ENCODE measurements at regions not wholly inside any gene's neighbourhood (a gene's known extent, or its start where the extent isn't known, plus 50 kb on each side); places are given as distances from the start of the nearest gene placed in this dataset.

- DNase-seq (ENCODE audit: low spot score) = no peak
These were observed 50.6 kb upstream of the MRPS6 start for GRCh38 chr21:34022627-34023335.

- no peak for DNase-seq (ENCODE audit: low spot score)
These were observed 51.7 kb upstream of the MRPS6 start for GRCh38 chr21:34021726-34022125.

DNA sequence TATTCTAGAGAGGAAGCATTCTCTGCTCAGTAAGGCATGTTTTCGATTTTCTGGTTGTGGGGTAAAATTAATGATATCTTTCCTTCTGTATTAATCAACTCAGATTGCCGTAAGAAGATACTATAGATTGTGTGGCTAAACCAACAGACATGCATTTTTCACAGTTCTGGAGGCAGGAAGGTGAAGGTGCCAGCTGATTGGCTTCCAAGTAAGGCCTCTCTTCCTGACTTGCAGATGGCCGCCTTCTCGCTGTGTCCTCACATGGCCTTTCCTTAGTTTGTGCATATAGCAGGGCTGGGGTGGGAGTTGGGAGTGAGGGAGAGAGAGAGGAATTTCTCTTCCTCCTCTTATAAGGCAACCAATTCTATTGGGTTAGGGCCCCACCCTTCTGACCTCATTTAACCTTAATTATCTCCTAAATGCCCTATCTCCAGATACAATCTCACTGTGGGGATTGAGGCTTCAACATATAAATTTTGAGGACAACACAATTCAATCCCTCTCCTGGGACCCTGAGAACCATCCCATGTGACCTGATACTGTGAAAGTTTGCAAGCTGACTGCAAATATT, 52.3 kb upstream of the MRPS6 start:
- DNase-seq (ENCODE audit: low spot score) = no peak

- DNase-seq (ENCODE audit: low spot score) = no peak
These were observed 53.2 kb upstream of the MRPS6 start for GRCh38 chr21:34020005-34020847.

- DNase-seq (ENCODE audit: low spot score) = no peak
These were observed 54.0 kb upstream of the MRPS6 start for GRCh38 chr21:34019402-34019801.

DNA sequence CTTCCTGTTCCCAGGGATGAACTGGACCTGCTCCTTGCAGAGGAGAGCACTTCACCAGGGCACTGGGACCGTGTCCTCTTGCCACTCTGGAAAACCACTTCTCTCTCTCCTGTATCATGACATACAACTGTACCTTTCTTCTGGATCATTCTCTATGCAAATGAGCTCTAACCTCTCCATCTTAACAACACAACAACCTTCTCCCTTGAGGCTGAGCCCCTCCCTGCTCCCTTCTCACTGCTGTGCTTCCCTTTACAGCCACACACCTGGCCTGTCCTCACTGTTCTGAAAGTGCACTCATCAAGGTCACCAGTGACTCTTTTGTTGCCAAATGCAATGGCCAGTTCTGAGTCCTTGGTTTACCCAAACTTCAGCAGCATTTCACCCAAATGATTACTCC, 54.5 kb upstream of the MRPS6 start:
- DNase-seq (ENCODE audit: low spot score) = no peak

DNA sequence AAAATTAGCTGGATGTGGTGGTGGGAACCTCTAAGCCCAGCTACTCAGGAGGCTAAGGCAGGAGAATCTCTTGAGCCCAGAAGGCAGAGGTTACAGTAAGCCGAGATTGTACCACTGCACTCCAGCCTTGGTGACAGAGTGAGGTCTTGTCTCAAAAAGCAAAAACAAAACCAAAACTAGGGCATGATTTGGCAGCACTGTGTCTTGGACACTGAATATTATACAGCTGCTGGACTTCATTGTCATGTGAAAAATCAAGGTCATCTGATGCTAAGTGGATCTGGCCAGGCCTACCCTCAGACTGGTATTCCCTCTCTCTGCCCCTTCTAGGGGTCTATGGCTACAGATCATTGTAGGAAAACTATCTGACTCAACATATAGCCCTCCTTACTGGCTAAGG, 55.2 kb upstream of the MRPS6 start:
- no peak for DNase-seq (ENCODE audit: low spot score)

GRCh38 chr21:34017039-34017961, 56.1 kb upstream of the MRPS6 start:
- DNase-seq (ENCODE audit: low spot score) = peak; percentile 28

- DNase-seq (ENCODE audit: low spot score) = no peak
These were observed 60.7 kb upstream of the MRPS6 start for GRCh38 chr21:34012640-34013039.

- DNase-seq (ENCODE audit: low spot score) = no peak
These were observed 61.7 kb upstream of the MRPS6 start for GRCh38 chr21:34011660-34012059.

- DNase-seq (ENCODE audit: low spot score) = no peak
These were observed 64.2 kb upstream of the MRPS6 start for GRCh38 chr21:34009193-34009592.

DNA sequence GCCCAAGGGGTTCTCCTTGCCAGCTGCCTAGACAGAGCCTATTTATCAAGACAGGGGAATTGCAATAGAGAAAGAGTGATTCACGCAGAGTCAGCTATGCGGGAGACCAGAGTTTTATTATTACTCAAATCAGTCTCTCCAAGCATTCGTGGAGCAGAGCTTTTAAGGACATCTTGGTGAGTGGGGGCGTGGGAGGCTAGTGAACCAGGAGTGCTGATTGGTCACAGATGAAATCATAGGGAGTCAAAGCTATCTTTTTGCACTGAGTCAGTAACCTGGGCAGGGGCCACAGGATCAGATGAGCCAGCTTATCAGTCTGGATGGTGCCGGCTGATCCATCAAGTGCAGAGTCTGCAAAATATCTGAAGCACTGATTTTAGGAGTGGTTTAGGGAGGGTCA, 64.8 kb upstream of the MRPS6 start:
- no peak for DNase-seq (ENCODE audit: low spot score)

- DNase-seq (ENCODE audit: low spot score) = no peak
These were observed 66.7 kb upstream of the MRPS6 start for GRCh38 chr21:34006611-34007168.

DNA sequence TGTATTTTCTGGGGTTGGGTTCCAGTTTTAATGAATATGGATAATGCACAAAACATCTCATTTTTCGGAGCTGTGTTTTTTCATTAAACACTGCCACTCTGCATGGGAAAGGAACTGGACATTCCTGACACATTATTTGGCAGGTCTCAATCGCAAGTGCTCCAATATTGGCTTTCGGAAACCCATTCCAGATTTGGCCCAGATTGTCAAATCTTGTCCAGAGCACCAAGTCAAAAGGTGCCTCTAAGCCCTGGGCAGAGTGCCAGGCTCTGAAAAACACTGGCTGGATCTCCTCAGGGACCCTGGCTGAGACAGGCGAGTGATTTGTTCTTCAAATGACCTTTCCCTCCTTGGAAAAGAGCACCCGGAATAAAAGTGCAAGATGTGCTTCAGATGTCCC, 68.4 kb upstream of the MRPS6 start:
- DNase-seq (ENCODE audit: low spot score) = no peak

DNA sequence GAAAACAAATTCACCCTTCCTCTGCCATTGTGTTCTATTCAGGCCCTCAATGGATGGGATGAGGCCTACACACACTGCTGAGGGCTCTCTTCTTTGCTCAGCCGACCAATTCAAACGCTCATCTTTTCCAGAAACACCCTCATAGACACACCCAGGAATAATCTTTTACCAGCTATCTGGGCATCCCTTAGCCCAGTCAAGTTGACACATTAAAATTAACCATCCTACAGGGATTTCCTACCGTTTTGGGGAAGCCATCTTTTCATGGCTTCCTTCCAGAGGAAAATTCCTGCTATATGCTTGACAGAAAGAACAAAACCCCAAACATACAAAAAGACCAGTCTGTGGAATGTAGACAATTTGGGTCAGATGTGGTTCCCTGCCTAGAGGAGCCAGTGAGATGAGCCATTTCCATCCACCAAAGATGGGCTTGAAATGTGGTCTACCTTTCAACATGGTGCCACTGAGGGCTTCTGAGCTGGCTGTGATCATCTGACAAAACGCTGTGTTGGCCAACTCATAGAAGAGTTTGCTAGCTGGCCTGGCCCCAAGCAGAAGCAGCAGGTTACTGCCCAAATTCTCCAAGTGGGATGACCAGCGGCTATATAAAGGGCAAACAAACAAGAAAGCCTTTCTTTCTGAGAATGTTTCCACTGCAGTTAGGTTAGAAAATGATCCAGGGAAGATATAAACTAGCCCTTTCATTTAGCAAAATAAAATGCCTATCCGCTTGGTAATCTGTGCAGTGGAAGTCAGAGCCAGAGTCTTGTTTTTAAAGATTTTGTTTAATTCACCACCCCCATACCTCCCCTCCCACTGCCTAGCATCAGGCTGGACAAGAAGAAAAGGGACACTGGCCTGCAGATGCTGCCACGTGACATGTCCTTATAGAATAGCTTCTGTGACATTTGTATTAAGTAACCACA, 69.1 kb upstream of the MRPS6 start:
- peak; percentile 22 for DNase-seq (ENCODE audit: low spot score)

DNA sequence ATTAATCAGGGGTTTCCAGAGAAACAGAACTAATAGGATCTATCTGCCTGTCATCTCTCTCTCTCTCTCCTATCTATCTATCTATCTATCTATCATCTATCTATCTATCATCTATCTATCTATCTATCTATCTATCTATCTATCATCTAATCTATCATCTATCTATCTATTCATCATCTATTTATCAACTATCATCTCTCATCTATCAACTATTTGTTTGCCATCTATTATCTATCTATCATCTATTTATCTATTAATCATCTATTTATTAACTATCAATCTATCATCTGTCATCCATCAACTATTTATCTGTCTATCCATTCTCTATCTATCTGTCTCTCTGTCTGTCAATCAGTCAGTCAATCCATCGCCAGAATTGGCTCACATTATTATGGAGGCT, 70.0 kb upstream of the MRPS6 start:
- DNase-seq (ENCODE audit: low spot score) = no peak

- DNase-seq (ENCODE audit: low spot score) = no peak
These were observed 73.0 kb upstream of the MRPS6 start for GRCh38 chr21:34000375-34000774.

DNA sequence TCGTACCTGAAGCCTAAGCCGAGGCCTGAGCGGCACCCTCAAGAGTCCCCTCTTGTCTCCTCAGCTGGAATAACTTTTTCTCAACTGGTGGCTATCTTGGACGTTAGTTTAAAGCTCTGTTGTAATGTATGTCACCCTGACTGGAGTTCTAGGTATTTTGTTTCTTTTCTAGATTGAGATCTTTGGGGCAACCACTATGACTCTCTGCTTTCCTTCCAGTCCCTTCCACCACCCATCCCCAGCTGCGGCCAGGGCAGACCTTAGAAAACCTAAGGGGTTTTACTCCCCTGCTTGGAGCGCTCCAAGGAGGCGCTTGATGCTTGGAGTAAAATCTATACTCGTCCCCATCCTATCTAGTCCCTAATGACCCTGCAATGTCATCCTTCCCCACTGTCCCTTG, 74.6 kb upstream of the MRPS6 start:
- no peak for DNase-seq (ENCODE audit: low spot score)

GRCh38 chr21:33998402-33998801, 75.0 kb upstream of the MRPS6 start:
- no peak for DNase-seq (ENCODE audit: low spot score)

DNA sequence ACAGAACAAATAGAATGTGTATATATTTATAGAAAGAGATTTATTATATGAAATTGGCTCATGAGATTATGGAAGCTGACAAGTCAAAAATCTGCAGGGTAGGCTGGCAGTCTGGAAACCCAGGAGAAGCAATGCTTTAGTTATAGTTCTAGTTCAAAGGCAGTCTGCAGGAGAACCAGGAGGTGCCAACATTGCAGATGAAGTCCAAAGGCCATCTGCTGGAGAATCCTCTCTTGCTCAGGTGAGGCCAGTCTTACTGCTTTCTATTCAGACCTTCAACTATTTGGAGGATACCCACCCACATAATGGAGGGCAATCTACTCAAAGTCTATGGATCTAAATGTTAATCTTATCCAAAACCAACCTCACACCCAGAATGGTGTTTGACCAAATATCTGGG, 75.9 kb upstream of the MRPS6 start:
- no peak for DNase-seq (ENCODE audit: low spot score)

DNA sequence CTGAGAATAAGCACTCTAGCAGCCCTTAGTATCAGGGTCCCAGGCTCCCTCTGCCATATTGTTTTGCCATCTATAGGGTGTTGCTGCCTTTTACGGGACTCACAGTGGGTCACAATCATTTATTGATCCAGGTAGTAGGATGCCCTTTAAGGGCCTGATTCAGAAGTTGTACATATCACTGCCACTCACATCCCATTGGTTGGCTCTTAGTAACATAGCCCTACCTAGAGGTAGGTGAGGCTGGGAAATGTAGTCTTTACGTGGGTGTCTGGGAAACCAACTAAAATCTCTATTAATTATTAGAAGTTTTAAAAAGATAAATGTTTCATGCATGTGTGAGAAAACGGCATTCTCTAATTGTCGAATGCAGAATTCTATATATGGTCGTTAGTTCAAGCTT, 78.8 kb upstream of the ATP5PO start:
- no peak for DNase-seq (ENCODE audit: low spot score)

Measured in AG08396 (cell line).